GM12878 (cell line): ENCODE measurements at regions not wholly inside any gene's neighbourhood (a gene's known extent, or its start where the extent isn't known, plus 50 kb on each side); places are given as distances from the start of the nearest gene placed in this dataset.

Experiments
- BRCA1 ChIP-seq: IDR thresholded peaks from 2 replicates; pipeline ENCODE4 v1.6.1; 2011; ENCODE audit warnings: low read depth, low read length, improper control_type of control experiment
- CREM ChIP-seq: IDR thresholded peaks from 2 replicates; pipeline ENCODE4 v1.6.1; 2014; ENCODE audit warnings: antibody characterized with exemption, low read depth
- FOS ChIP-seq: IDR thresholded peaks from 3 replicates; pipeline ENCODE4 v1.6.1; 2011; ENCODE audit warnings: borderline replicate concordance; ENCODE audit not compliant: insufficient read length; ENCODE audit errors: extremely low read depth
- NFYB ChIP-seq: IDR thresholded peaks from 2 replicates; pipeline ENCODE4 v1.6.1; 2011; ENCODE audit warnings: low read depth, mild to moderate bottlenecking, low read length, improper control_type of control experiment, moderate library complexity; ENCODE audit not compliant: insufficient read depth
- POLR2A ChIP-seq: IDR thresholded peaks from 2 replicates; pipeline ENCODE4 v1.6.1; 2011; ENCODE audit warnings: low read depth, mild to moderate bottlenecking, low read length
- YBX1 ChIP-seq: fragments of 450-650 bp; IDR thresholded peaks from 2 replicates; pipeline ENCODE4 v1.6.1; 2016; ENCODE audit warnings: antibody characterized with exemption
- TF ChIP-seq, protein P1 (sequence below): fragments of 450-650 bp; IDR thresholded peaks from 2 replicates; pipeline ENCODE4 v1.6.1; 2014; ENCODE audit warnings: mild to moderate bottlenecking
- TF ChIP-seq, protein P2 (sequence below), 3 experiments: IDR thresholded peaks in 2 of 3; conservative IDR thresholded peaks in 1 of 3; 2 replicates each; pipeline ENCODE4 v1.5.1; 2011; ENCODE audit warnings: low read depth in 3 of 3, low read length in 3 of 3, mild to moderate bottlenecking in 3 of 3, control low read depth in 2 of 3, moderate library complexity in 2 of 3, inconsistent platforms in 1 of 3, mixed read lengths in 1 of 3; ENCODE audit not compliant: control insufficient read depth in 2 of 3, insufficient read depth in 1 of 3; ENCODE audit errors: extremely low read depth in 1 of 3

DNA sequence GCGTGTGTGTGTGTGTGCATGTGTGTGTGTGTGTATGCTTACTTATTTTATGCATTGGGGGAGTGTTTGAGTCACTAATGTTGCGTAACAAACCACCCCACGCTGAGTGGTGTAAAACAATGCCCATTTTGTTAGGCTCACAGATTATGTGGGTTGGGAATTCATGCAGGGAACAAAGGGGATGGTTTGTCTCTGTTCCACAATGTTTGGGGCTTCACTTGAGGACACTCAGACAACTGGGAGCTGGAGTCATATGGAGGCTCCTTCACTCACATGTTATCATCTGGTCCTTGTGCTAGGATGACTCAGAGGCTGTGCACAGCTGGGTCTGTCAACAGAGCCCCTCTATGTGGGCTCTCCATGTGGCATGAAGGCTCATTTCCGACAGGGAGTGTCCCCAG is 51.3 kb upstream of the LARGE1 start:
- TF ChIP-seq FOS (no peak), CREM (no peak), NFYB (no peak), YBX1 (no peak), POLR2A (no peak), BRCA1 (no peak)
- TF ChIP-seq, protein P1, sequence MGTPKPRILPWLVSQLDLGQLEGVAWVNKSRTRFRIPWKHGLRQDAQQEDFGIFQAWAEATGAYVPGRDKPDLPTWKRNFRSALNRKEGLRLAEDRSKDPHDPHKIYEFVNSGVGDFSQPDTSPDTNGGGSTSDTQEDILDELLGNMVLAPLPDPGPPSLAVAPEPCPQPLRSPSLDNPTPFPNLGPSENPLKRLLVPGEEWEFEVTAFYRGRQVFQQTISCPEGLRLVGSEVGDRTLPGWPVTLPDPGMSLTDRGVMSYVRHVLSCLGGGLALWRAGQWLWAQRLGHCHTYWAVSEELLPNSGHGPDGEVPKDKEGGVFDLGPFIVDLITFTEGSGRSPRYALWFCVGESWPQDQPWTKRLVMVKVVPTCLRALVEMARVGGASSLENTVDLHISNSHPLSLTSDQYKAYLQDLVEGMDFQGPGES: no peak
- TF ChIP-seq, protein P2, sequence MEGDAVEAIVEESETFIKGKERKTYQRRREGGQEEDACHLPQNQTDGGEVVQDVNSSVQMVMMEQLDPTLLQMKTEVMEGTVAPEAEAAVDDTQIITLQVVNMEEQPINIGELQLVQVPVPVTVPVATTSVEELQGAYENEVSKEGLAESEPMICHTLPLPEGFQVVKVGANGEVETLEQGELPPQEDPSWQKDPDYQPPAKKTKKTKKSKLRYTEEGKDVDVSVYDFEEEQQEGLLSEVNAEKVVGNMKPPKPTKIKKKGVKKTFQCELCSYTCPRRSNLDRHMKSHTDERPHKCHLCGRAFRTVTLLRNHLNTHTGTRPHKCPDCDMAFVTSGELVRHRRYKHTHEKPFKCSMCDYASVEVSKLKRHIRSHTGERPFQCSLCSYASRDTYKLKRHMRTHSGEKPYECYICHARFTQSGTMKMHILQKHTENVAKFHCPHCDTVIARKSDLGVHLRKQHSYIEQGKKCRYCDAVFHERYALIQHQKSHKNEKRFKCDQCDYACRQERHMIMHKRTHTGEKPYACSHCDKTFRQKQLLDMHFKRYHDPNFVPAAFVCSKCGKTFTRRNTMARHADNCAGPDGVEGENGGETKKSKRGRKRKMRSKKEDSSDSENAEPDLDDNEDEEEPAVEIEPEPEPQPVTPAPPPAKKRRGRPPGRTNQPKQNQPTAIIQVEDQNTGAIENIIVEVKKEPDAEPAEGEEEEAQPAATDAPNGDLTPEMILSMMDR (IDR thresholded peaks at IDR 0.05 in 2 of 3, conservative IDR thresholded peaks at IDR 0.05 in 1 of 3; ENCODE audit: control insufficient read depth in 2 of 3, extremely low read depth in 1 of 3, insufficient read depth in 1 of 3, low read depth in 3 of 3, low read length in 3 of 3): no peak
